Endodermal cell (in vitro differentiated cells): ENCODE measurements at regions not wholly inside any gene's neighbourhood (a gene's known extent, or its start where the extent isn't known, plus 50 kb on each side); places are given as distances from the start of the nearest gene placed in this dataset.

ENCODE experiments used
- DNase-seq: peaks from one replicate; pipeline ENCODE4 v3.0.0-alpha.2; 2017
- H3K27ac ChIP-seq: 2 replicates; pipeline ENCODE4 v1.5.1; 2013; ENCODE audit warnings: mild to moderate bottlenecking, low read depth, low read length, moderate library complexity
- H3K27me3 ChIP-seq: 2 replicates; pipeline ENCODE4 v1.6.1; 2013; ENCODE audit warnings: mild to moderate bottlenecking, low read length, moderate library complexity; ENCODE audit not compliant: insufficient read depth, control insufficient read depth, poor library complexity, severe bottlenecking
- H3K36me3 ChIP-seq: 2 replicates; pipeline ENCODE4 v1.7.0; 2013; ENCODE audit warnings: mild to moderate bottlenecking, low read length, moderate library complexity; ENCODE audit not compliant: control insufficient read depth, insufficient read depth
- H3K4me1 ChIP-seq: one replicate; pipeline ENCODE4 v1.7.0; 2013; ENCODE audit warnings: low read length; ENCODE audit not compliant: control insufficient read depth, insufficient read depth
- H3K4me3 ChIP-seq: 2 replicates; pipeline ENCODE4 v1.5.1; 2013; ENCODE audit warnings: mild to moderate bottlenecking, low read length, moderate library complexity
- H3K9ac ChIP-seq: 2 replicates; pipeline ENCODE4 v1.6.1; 2013; ENCODE audit warnings: mild to moderate bottlenecking, low read length, moderate library complexity; ENCODE audit not compliant: poor library complexity, severe bottlenecking; ENCODE audit errors: extremely low read depth
- H3K9me3 ChIP-seq: 2 replicates; pipeline ENCODE4 v1.6.1; 2013; ENCODE audit warnings: mild to moderate bottlenecking, low read length, moderate library complexity; ENCODE audit not compliant: control insufficient read depth
- H3K27ac Mint-ChIP-seq: 2 replicates; pipeline ENCODE4 v1.8.0; 2020; ENCODE audit warnings: mixed read lengths
- H3K27me3 Mint-ChIP-seq: 2 replicates; pipeline ENCODE4 v1.8.0; 2021; ENCODE audit warnings: mild to moderate bottlenecking, mixed read lengths; ENCODE audit not compliant: insufficient read depth
- H3K36me3 Mint-ChIP-seq: 2 replicates; pipeline ENCODE4 v1.8.0; 2020; ENCODE audit warnings: low read depth, mixed read lengths
- H3K4me1 Mint-ChIP-seq: 2 replicates; pipeline ENCODE4 v1.8.0; 2020; ENCODE audit warnings: mixed read lengths
- H3K4me3 Mint-ChIP-seq: 2 replicates; pipeline ENCODE4 v1.8.0; 2020; ENCODE audit warnings: mild to moderate bottlenecking, moderate library complexity, mixed read lengths
- H3K9me3 Mint-ChIP-seq: 2 replicates; pipeline ENCODE4 v1.8.0; 2020; ENCODE audit warnings: mild to moderate bottlenecking, mixed read lengths
- CTCF ChIP-seq: fragments of 200-600 bp; sonication (generic); conservative IDR thresholded peaks from 2 replicates; pipeline ENCODE4 v1.5.0; 2021; ENCODE audit warnings: antibody characterized with exemption, mild to moderate bottlenecking
- WGBS, 2 experiments: methylation state at CpG; one replicate each; pipeline versions ENCODE4 v1.1.5 to v1.1.7; 2013; ENCODE audit warnings: missing lambda C conversion rate in 2 of 2, mixed read lengths in 1 of 2; ENCODE audit not compliant: insufficient coverage in 1 of 2, insufficient read length in 1 of 2; 5-methylcytosine and 5-hydroxymethylcytosine counted together

- no peaks in the 10 kb centered on the region for H3K36me3 Mint-ChIP-seq
These were observed 274.4 kb downstream of the IPMK start for GRCh38 chr10:57993302-57993701.

GRCh38 chr10:57992321-57993077, 275.2 kb downstream of the IPMK start:
- no peaks in the 10 kb centered on the region for H3K27me3 ChIP-seq
- no peak for TF ChIP-seq CTCF
- H3K9ac ChIP-seq: no peak overlapping the region
- no peak overlapping the region for H3K4me3 Mint-ChIP-seq
- no peaks in the 10 kb centered on the region for H3K36me3 Mint-ChIP-seq
- no peaks in the 10 kb centered on the region for H3K9me3 Mint-ChIP-seq
- no peaks in the 10 kb centered on the region for H3K4me1 ChIP-seq
- H3K4me3 ChIP-seq: no peak overlapping the region
- no peak overlapping the region for H3K27ac Mint-ChIP-seq
- H3K9me3 ChIP-seq: no peaks in the 10 kb centered on the region
- H3K36me3 ChIP-seq: no peaks in the 10 kb centered on the region
- no peak overlapping the region for H3K27ac ChIP-seq
- peaks cover 2% of the 10 kb centered on the region for H3K4me1 Mint-ChIP-seq
- no peak for DNase-seq
- H3K27me3 Mint-ChIP-seq: no peaks in the 10 kb centered on the region
- WGBS, 2 experiments: 73 to 83% methylated on average over 3 to 5 of the region's 5 CpGs

More at GRCh38 chr10:57993302-57993701, 274.4 kb downstream of the IPMK start:
- H3K4me1 ChIP-seq: no peaks in the 10 kb centered on the region
- WGBS, 2 experiments: 90 to 92% methylated on average over 1 to 4 of the region's 4 CpGs
- H3K9ac ChIP-seq: no peak overlapping the region
- H3K9me3 Mint-ChIP-seq: no peaks in the 10 kb centered on the region
- DNase-seq: no peak
- H3K9me3 ChIP-seq: no peaks in the 10 kb centered on the region
- H3K27ac ChIP-seq: no peak overlapping the region
- H3K36me3 ChIP-seq: no peaks in the 10 kb centered on the region
- H3K27ac Mint-ChIP-seq: no peak overlapping the region
- no peak overlapping the region for H3K4me3 Mint-ChIP-seq
- H3K4me3 ChIP-seq: no peak overlapping the region
- H3K27me3 ChIP-seq: no peaks in the 10 kb centered on the region
- no peaks in the 10 kb centered on the region for H3K27me3 Mint-ChIP-seq
- no peak for TF ChIP-seq CTCF
- peaks cover 2% of the 10 kb centered on the region for H3K4me1 Mint-ChIP-seq

GRCh38 chr10:57988964-57989363, 278.7 kb downstream of the IPMK start:
- 80 to 96% methylated on average over 1 to 2 of the region's 2 CpGs for WGBS, 2 experiments
- no peak for DNase-seq
- H3K4me1 ChIP-seq: no peaks in the 10 kb centered on the region
- no peak overlapping the region for H3K4me3 Mint-ChIP-seq
- H3K27me3 Mint-ChIP-seq: no peaks in the 10 kb centered on the region
- no peaks in the 10 kb centered on the region for H3K9me3 Mint-ChIP-seq
- H3K27ac Mint-ChIP-seq: no peak overlapping the region
- H3K27me3 ChIP-seq: no peaks in the 10 kb centered on the region
- no peak overlapping the region for H3K4me3 ChIP-seq
- no peak for TF ChIP-seq CTCF
- no peaks in the 10 kb centered on the region for H3K36me3 Mint-ChIP-seq
- no peaks in the 10 kb centered on the region for H3K36me3 ChIP-seq
- no peaks in the 10 kb centered on the region for H3K9me3 ChIP-seq
- H3K27ac ChIP-seq: no peak overlapping the region
- peaks cover 2% of the 10 kb centered on the region for H3K4me1 Mint-ChIP-seq
- H3K9ac ChIP-seq: no peak overlapping the region
